GM12874 (cell line): ENCODE measurements at regions not wholly inside any gene's neighbourhood (a gene's known extent, or its start where the extent isn't known, plus 50 kb on each side); places are given as distances from the start of the nearest gene placed in this dataset.

Experiments used
- TF ChIP-seq, protein P1 (sequence below): IDR thresholded peaks from 2 replicates; pipeline ENCODE4 v1.5.1; 2011; ENCODE audit warnings: low read depth, mild to moderate bottlenecking, control low read depth, low read length, moderate library complexity; ENCODE audit not compliant: insufficient read depth

DNA sequence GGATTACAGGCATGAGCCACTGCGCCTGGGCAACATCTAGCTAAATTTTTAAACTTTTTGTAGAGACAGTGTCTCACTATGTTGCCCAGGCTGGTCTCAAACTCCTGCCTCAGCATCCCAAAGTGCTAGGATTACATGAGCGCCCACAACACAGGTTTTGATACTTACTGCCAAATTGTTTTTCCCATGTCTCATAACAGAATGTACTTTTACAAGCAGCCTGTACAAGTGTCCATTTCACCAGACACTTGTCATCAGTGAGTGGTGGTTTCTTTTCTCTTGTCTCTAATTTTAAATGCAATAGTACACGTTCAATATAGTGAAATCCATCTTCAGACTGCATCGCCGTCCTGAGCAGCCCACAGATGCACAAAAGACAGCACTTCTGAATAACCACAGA lies 116.4 kb upstream of the LYZL2 start:
- TF ChIP-seq, protein P1, sequence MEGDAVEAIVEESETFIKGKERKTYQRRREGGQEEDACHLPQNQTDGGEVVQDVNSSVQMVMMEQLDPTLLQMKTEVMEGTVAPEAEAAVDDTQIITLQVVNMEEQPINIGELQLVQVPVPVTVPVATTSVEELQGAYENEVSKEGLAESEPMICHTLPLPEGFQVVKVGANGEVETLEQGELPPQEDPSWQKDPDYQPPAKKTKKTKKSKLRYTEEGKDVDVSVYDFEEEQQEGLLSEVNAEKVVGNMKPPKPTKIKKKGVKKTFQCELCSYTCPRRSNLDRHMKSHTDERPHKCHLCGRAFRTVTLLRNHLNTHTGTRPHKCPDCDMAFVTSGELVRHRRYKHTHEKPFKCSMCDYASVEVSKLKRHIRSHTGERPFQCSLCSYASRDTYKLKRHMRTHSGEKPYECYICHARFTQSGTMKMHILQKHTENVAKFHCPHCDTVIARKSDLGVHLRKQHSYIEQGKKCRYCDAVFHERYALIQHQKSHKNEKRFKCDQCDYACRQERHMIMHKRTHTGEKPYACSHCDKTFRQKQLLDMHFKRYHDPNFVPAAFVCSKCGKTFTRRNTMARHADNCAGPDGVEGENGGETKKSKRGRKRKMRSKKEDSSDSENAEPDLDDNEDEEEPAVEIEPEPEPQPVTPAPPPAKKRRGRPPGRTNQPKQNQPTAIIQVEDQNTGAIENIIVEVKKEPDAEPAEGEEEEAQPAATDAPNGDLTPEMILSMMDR, result no peak

GRCh38 chr10:30744106-30744505 lies 114.6 kb upstream of the LYZL2 start:
- TF ChIP-seq, protein P1, result no peak

DNA sequence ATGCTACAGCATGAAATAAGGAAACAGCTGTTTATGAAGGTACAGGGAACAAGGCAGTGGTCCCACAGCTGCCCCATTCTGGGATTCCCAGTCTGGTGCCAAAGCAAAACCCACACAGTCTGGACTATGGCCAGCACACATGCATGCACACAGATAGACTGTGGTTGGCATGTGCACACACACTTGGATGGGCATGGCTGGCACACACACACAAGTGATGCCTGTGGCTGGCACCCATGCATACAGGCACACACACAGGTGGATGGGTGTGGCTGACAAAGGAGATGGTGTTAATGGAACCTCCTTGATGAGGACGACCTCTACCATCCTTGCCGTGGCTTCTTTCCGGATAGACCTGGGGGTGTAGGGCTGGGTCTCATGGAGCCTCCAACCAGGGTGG lies 114.0 kb upstream of the LYZL2 start:
- TF ChIP-seq, protein P1, result no peak

DNA sequence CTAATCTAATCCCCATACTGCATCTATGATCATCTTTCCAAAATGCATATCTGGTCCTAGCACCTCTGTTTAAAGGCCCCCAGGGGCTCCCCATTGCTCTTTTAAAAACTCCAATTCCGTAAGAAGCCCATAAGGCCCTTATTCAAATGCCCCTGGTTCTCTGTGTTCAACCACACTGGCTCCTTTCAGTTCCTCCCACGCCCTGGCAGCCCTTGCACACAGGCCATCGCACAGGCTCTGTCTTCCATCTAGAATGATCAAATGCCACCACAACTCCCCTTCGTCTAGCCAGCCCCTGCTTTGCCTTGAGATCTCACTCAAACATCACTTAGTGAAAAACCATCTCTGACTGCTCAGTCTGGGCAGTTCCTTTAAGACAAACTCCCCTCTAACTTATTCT lies 112.9 kb upstream of the LYZL2 start:
- TF ChIP-seq, protein P1, result no peak

DNA sequence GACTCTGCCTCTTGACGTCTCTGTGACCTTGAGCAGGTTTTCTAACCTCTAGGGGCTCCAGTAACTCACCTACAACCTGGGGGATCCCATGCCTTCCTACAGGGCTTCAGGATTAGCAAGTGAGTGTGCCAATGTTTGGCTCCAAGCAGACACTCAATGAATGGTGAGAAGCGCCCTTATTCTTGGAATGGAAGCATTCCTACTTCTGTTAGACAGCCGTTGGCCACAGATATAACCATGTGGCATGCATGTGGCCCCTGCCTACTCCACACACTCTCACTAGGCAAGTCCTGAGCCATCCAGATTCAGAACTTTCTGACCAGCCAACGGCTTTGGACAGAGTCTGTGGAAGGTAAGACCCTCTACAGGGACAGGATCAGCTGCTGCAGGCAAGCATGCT lies 108.9 kb upstream of the LYZL2 start:
- TF ChIP-seq, protein P1, result no peak

DNA sequence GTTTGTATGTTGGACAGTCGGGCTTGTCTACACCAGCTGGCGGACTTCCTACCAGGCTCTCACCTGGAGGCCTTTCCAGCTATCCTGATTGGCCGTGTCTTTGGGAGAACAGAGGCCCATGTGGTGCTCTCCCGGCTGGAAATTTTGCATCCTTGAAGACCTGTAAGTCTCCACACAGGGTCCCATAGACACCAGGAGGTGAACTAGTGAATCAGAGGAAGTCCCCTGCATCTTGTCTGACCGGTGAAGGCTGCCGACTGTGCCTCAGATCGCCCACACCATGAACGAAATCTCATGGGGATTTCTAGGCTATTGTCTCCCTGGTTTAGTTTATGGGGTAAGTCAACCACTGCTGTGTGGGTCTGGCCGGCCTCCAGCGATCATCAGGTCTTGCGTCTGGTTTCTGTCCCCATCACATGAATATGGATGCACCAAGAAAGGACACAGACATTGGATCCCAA lies 108.4 kb upstream of the LYZL2 start:
- TF ChIP-seq, protein P1, result no peak

GRCh38 chr10:30736685-30737232 lies 107.2 kb upstream of the LYZL2 start:
- TF ChIP-seq, protein P1, result no peak
